ENCODE measurements at regions not wholly inside any gene's neighbourhood (a gene's known extent, or its start where the extent isn't known, plus 50 kb on each side); places are given as distances from the start of the nearest gene placed in this dataset.

GRCh38 chr17:51385208-51385607, 124.9 kb downstream of the UTP18 start:
- no peaks in the 10 kb centered on the region for H3K27me3 ChIP-seq
- H3K9me3 ChIP-seq, result no peaks in the 10 kb centered on the region
- intact Hi-C loops (cut with DNase I), result no loop called here
- H3K27ac ChIP-seq, result no peak overlapping the region
- H3K36me3 ChIP-seq, result no peaks in the 10 kb centered on the region
- no peak for TF ChIP-seq POLR2AphosphoS5 (IDR thresholded peaks at IDR 0.05; ENCODE audit: insufficient read depth in 1 of 2, low read depth in 1 of 2)
- TF ChIP-seq POLR2A (IDR thresholded peaks at IDR 0.05), result no peak
- no peaks in the 10 kb centered on the region for H3K4me1 ChIP-seq
- DNase-seq (ENCODE audit: extremely low spot score in 2 of 2), result no peak
- H3K4me3 ChIP-seq, result no peak overlapping the region

GRCh38 chr17:51387582-51387981, 127.2 kb downstream of the UTP18 start:
- no peak for TF ChIP-seq CTCF (IDR thresholded peaks at IDR 0.05)
- TF ChIP-seq POLR2A (IDR thresholded peaks at IDR 0.05), result no peak
- TF ChIP-seq POLR2AphosphoS5 (IDR thresholded peaks at IDR 0.05; ENCODE audit: insufficient read depth in 1 of 2, low read depth in 1 of 2), result no peak
- H3K36me3 ChIP-seq, result no peaks in the 10 kb centered on the region
- no peaks in the 10 kb centered on the region for H3K9me3 ChIP-seq
- H3K27ac ChIP-seq, result no peak overlapping the region
- no peaks in the 10 kb centered on the region for H3K27me3 ChIP-seq
- H3K4me3 ChIP-seq, result no peak overlapping the region
- intact Hi-C loops (cut with DNase I), result no loop called here
- no peaks in the 10 kb centered on the region for H3K4me1 ChIP-seq
- no peak for DNase-seq (ENCODE audit: extremely low spot score in 2 of 2)

GRCh38 chr17:51387986-51388385, 127.6 kb downstream of the UTP18 start:
- H3K9me3 ChIP-seq, result no peaks in the 10 kb centered on the region
- H3K4me3 ChIP-seq, result no peak overlapping the region
- TF ChIP-seq POLR2AphosphoS5 (IDR thresholded peaks at IDR 0.05; ENCODE audit: insufficient read depth in 1 of 2, low read depth in 1 of 2), result no peak
- no peak for TF ChIP-seq POLR2A (IDR thresholded peaks at IDR 0.05)
- TF ChIP-seq CTCF (IDR thresholded peaks at IDR 0.05), result no peak
- no peaks in the 10 kb centered on the region for H3K36me3 ChIP-seq
- no peak for DNase-seq (ENCODE audit: extremely low spot score in 2 of 2)
- no peaks in the 10 kb centered on the region for H3K27me3 ChIP-seq
- intact Hi-C loops (cut with DNase I), result no loop called here
- no peak overlapping the region for H3K27ac ChIP-seq
- H3K4me1 ChIP-seq, result no peaks in the 10 kb centered on the region

- DNase-seq (ENCODE audit: extremely low spot score in 2 of 2), result no peak
- Histone ChIP-seq H3K36me3 (no peaks in the 10 kb centered on the region), H3K27me3 (no peaks in the 10 kb centered on the region)
Observed at GRCh38 chr17:51389875-51390274, 129.5 kb downstream of the UTP18 start.

GRCh38 chr17:51391982-51392654, 131.8 kb downstream of the UTP18 start:
- H3K36me3 ChIP-seq, result no peaks in the 10 kb centered on the region
- H3K27me3 ChIP-seq, result no peaks in the 10 kb centered on the region
- H3K27ac ChIP-seq, result no peak overlapping the region
- no peak overlapping the region for H3K4me3 ChIP-seq
- TF ChIP-seq POLR2AphosphoS5 (IDR thresholded peaks at IDR 0.05; ENCODE audit: insufficient read depth in 1 of 2, low read depth in 1 of 2) (no peak), CTCF (IDR thresholded peaks at IDR 0.05) (no peak), POLR2A (IDR thresholded peaks at IDR 0.05) (no peak)
- intact Hi-C loops (cut with DNase I), result no loop called here
- DNase-seq (ENCODE audit: extremely low spot score in 2 of 2), result no peak
- no peaks in the 10 kb centered on the region for H3K4me1 ChIP-seq
- no peaks in the 10 kb centered on the region for H3K9me3 ChIP-seq

More at GRCh38 chr17:51389875-51390274, 129.5 kb downstream of the UTP18 start:
- intact Hi-C loops (cut with DNase I), result no loop called here
- Histone ChIP-seq H3K4me3 (no peak overlapping the region), H3K27ac (no peak overlapping the region), H3K4me1 (no peaks in the 10 kb centered on the region), H3K9me3 (no peaks in the 10 kb centered on the region)
- TF ChIP-seq POLR2AphosphoS5 (IDR thresholded peaks at IDR 0.05; ENCODE audit: insufficient read depth in 1 of 2, low read depth in 1 of 2) (no peak), POLR2A (IDR thresholded peaks at IDR 0.05) (no peak), CTCF (IDR thresholded peaks at IDR 0.05) (no peak)
